GM19395 (cell line): ENCODE measurements at regions not wholly inside any gene's neighbourhood (a gene's known extent, or its start where the extent isn't known, plus 50 kb on each side); places are given as distances from the start of the nearest gene placed in this dataset.

Source experiments
- ATAC-seq: cut with Tn5 transposase; IDR thresholded peaks from one replicate; pipeline ENCODE4 v1.9.1; 2021; ENCODE audit warnings: mild to moderate bottlenecking, moderate library complexity; ENCODE audit not compliant: unreplicated experiment

DNA sequence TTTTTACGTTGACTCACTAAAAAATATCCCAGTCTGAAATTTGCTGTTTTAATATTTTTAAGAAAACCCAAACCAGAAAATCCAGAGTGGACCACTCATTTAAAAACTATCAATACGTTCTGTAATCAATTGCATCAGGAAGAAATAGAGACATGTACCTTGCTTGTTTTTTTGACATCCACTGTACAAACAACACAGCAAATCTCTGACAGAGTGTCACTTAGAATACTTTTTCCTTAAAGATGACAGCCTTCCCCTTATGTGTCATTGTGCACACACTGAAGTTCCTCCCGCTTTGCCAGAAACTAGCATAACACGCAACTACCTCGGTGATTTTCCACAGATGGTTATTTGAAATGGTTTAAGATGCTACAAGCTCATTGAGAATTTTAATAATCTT is 321.7 kb upstream of the PFKP start:
- no peak for ATAC-seq

DNA sequence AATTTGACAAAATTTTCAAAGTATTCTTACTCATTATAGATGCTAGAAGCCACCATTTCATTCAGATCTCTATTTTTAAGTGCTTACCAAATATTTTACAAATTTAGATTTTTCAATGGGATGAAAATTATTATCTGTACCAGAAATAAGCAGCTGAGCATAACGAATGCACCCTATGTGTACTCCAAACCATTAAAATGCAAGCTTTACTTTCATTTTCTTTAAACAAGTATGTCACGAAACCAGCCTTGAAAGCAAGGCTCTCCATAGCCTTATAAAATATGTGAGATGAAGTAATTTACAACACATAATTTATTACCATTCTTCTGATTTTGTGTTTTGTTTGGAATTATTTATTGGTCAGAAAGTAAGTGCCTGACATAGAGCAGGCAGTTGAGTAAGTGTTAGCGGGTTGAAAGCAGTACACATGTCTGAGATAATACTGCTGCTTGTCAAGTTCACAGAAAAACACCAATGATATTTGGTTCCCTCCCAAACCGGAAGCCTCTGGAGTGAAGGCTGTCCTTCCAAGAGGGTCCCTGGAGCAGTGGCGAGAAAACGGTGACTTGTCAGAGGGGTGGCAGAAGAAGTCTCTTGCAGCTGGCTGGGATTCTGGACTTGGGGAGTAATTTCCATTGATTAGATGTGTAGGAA is 322.7 kb upstream of the PFKP start:
- ATAC-seq: peak; percentile 52

DNA sequence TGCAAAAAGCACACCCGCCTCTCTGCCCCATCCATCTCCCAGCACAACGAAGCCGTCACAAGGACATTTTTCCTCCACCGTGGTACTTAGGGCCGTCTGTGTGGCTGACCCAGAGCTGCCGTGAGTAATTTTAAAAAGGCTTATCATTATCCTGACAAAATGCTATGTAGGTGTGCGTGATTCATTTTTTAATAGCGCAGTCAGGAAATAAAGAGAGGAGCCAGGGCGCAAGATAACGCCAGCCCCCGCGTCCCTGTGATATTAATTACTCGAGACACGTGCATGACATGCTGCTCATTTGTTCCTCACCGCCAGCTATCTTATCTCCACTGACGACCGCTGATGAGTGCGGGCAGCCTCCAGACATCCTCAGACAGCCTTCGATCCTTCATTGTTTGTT is 332.7 kb upstream of the PFKP start:
- no peak for ATAC-seq

DNA sequence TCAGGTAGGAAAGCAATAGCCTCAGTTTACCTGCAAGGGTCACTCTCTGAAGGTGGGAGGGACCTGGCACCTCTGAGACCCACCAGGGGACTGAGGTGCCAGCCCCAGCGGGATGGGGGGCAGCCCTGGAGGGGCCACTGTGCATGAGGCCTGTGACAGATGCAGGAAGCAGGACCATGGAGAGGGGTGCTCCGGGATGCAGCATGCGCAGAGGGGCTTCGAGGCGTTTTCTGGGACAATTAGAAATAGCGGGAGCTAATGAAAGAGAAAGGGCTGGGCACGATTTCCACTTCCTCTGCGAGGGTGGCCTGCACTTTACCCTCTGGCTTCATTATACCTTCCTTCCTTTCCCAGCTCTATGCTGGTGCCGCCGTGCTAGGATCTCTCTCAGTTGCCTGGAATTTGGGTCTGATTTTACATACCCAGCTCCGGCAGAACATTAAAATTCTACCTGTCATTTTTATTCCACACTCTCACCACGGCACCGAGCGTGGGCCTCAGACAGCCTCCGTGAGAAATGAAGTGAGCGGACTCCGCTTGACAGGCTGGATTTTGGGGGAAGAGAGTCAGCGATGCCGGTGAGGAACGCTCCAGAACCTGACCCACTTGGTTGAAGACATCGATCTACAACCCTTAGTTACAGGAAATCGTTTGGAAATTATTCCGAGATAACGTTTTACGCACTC is 333.9 kb upstream of the PFKP start:
- ATAC-seq: no peak

DNA sequence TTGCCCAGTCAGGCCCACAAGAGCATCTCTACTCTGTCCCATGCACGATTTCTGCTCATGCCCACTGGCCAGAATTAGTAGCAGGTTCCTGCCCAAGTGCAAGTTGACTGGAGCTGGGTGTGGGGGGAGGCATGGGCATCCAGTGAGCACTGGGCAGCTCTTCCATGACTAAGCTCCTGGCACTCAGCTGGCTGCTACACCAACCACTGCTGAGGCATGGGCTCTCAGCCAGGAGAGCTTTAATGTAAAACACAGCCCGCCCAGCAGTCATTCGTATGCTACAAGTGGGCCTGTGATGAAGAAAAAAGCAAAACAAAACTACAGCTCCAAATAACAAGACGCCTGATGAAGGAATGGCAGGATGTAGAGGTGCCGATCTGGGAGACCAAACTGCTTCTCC is 335.4 kb upstream of the PFKP start:
- ATAC-seq: no peak

DNA sequence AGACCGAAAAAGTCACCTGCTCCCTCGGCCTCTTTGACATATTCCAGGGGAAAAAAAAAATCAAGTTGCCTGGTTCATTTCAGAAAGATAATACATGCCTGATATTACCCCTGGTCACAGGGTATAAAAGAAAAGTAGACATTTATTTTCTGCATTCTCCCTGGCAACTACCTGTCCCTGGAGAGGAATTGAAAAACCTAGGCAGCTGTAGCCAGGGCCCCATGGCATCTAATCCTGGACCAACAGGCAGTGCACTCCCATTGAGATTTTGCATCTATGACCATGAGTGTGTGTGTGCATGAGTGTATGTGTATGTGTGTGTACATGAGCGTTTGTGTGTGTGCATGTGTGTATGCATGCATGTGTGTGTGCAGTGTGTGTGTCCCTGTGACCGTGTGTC is 338.2 kb upstream of the PFKP start:
- ATAC-seq: no peak

DNA sequence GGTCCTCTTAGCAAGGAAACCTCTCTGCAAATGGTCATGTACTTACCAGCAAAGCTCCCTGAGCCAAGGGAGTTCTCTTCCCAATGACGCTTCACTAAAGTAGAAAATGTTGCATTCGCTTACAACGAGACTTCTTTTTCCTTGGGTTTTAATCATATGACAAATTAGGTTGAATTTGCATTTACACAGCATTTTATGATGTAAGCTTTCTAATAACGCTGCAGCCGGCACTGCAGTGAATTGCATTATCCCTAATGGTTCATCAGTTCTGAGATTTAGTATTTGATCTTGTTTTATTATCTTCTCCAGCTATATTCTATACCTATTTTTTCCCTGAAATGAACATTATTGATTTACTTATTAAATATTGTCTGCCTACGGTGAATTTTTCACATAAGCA is 339.3 kb upstream of the PFKP start:
- no peak for ATAC-seq

DNA sequence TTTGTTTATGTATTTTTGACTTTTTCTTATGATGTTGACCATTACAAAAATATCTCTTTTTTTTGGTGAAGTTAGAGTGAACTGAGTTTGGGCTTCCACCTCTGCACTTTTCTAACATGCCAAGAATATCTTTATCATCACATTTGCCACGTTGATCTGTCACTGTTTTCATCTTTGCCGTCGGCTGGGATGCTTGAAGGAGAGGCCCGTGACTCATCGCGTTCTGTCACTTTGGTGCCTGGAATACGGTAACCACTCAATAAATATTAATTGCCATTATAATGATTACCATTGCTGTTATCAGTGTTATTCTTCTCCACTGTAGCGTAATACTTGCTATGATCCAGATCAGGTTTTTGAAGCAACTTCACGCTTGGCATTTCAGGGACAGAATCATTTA is 350.8 kb upstream of the PFKP start:
- no peak for ATAC-seq

DNA sequence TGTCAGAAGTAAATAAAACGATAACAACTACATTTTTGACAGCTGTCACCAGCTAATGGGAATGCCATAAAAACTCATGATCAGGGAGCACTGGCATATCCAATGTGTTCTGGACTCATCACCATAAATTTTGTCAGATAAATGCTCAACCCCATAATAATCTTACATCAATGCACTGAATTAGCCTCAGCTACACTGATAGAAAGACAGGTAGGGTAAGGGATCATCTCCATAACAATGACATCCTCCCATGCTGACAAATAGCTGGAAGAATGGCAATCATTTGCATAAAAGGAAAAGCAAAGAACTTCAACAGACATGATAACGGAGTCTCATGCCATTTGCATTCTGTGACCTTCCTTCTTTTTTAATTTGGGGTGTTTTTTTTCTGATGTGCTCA is 352.8 kb upstream of the PFKP start:
- no peak for ATAC-seq

DNA sequence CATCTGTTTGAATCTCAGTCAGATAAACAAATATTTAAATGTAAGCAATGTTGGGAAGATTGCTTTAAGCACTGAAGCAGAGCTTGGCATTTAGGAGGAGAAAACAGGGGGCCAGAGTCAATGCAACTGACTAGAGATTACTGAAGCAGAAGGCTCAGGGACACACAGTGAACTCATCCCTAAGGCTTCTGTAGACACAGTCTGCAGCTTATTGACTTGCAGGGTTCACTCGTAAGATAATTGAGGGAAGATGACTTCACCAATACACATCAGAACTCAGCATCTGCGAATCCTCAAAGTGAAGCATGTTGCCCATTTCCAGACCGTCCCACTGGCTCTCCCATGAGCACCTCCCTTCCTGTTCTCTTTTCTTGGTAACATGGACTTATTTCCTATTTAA is 363.4 kb upstream of the PFKP start:
- ATAC-seq: no peak

DNA sequence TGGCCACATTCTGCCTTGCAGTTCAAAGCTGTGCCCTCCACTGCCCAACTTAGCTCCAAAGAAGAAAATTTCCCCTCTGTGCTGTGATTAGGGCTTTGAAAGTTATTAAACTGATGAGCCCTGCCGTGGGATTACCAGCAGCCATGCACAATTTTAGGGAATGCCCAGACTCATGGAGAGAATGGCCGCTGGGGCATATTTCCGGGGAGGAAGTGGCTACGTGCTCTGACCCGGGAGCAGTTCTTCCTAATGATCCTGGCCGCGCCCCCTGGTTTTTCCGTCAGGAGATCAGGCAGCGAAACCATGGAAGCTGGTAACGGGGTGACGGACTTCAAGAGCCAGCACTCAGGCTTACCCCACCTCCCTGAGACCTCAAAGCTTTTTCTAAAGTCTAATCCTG is 365.5 kb upstream of the PFKP start:
- no peak for ATAC-seq

DNA sequence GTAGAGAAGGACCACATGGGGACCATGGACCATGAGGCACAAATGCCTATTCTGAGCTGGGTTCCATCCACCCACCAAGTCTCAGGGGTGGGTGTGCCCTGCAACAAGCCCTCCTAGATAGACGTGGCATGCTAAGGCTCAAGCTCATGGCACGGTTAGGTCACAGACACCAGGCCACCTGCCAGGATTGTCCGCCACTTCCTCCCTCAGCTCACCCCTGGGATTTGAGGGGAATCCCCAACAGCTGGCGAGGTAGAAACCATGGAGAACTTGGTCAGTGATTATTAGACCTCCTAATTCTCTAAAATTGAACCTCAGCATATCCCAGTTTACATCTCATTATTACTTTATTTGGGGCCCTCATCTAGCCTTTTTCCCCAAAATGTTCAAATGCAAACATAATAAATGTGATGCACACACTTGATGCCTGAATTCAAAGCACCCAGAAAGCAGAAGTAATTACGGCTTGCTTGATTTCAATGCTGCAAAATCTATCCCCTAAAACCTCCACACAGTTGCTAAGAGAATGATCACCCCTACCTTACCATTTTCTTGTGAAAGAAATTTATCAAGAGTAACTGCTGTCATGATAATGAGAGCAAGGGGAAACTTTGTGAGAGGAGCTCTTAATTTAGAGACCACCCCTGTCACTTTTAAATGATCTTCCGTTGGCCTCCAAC is 366.6 kb upstream of the PFKP start:
- ATAC-seq: no peak

DNA sequence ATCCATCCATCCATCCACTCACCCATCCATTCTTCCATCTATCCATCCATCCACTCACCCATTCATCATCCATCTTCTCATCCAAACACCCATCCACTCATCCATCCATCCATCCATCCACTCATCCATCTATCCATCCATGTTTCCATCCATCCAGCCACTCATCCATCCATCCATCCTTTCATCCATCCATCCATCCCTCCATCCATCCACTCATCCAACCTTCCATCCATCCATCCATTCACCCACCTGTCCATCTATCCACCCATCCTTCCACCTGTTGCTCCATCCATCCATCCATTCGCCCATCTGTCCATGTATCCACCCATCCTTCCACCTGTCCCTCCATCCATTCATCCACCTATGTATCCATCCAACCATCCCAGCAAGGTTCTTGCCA is 378.4 kb upstream of the PFKP start:
- no peak for ATAC-seq

DNA sequence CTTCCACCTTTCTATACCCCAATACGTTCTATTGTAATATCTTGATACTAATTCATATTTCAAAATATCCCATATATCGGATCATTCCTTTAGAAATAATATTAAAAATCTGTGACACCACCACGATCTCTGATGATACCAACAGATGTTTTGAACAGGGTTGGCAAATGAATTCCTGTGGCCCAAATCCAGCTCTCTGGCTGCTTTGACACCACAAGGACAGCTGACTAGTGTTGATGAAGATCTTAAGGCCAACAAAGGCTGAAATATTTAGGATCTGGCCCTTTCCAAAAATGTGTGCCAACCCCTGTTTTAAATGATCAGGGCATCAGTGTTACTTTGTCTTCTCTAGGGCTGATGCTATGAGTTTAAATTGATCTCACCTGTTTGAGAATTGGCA is 380.7 kb upstream of the PFKP start:
- ATAC-seq: no peak

DNA sequence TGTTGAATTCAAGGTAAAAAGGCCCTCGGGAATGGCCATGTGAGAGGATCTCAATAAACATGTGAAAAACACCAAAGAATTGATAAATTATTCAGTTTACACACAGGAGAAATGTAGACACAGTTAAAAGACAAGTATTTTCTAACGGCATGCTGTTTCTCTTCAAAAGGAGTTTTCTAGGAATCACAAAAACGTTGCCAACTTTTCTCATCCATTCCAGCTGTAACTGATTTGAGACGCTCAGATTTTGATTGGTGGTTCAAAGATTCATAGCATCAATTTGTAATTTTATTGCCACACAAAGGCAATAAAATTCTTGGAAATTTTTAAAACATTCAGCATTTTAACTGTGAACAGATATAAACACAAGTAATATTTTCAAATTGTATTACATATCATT is 384.9 kb upstream of the PFKP start:
- ATAC-seq: no peak

DNA sequence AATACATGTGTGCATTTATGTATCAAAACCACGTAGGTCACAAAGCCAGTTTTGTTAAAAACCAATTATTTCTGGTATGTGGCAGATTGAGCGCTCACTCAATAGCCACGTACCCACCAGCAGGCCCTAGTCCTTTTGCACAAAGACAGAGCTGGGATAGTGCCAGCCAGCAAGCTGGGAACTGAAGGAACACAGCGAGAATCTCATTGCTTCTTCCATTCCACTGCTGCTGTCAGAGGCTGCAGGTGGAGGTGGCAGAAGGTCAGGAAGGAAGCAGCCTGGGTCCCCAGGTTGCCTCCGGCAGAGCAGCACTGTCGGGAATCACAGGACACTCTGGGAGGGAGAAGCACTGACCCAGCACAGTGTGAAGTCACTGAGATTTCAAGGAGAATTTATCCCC is 385.5 kb upstream of the PFKP start:
- ATAC-seq: no peak

DNA sequence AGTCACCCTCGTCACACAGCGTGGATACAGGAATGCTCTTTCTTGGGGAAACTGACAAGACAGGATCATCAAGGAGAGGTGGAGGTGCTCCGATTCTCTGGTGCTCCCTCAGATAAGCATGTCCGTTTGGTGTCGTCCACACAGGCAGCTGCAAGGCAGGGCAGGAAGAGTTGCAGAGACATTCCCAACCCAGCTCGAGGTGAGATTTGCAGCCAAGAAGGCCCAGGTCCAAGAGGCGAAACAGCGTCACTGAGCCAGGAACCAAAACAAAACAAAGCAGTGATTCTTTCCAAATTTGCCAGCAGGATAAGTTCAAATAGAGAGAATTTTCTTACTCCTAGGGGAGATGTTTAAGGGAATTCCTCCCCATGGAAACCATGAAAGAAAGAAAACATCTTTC is 386.5 kb upstream of the PFKP start:
- no peak for ATAC-seq

DNA sequence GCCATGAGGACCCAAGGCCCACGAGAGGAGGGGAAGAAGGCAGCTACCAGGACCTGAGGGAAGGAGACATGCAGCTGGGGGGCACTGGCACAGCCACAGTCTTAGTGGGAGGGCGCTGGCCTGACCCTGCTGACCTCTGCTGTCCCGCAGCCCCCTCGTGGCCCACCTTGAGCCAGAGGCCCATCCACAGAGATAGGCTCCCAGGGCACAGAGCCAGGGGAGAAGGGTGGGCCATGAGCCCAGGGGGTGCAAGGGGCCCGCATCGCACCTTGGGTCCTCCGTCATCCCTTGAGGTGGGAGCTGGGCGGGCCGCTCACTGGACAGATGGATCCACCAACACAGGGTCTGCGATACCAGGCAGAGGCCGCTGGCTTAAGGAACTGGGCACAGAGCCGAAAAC is 387.7 kb upstream of the PFKP start:
- no peak for ATAC-seq

DNA sequence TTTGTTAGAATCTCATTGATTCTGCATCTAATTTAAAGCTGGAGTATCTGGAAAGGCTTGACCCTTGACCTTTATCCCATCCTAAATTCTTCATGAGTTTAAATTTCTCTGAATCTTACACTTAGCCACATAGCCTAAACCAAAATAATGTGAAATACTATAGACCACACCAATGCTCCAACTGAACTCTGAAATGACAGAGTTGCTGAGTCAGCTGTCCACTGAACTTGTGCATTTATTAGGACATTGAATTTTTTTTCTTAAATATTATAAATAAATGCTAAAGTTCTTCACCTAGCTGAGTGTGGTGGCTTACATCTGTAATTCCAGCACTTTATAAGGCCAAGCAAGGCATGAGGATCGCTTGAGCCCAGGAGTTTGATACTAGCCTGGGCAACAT is 390.9 kb upstream of the PFKP start:
- no peak for ATAC-seq

DNA sequence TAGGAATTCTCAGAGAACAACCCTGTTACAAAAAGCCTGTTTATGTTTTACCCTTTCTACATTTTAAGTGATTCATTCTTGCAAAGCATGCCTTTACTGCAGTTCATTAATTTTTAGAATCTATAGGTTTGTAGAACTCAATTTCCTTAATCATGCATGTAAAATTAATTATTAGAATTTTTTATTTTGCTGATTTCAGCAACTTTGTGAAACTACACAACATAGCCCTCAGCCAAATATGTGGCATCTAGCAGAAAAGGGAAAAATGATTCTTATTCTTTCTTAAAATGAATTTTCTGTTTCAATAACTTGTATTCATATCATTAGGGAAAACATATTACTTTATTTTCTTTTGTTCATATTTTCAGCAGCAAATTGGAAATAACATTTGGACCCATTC is 392.9 kb upstream of the PFKP start:
- ATAC-seq: no peak

DNA sequence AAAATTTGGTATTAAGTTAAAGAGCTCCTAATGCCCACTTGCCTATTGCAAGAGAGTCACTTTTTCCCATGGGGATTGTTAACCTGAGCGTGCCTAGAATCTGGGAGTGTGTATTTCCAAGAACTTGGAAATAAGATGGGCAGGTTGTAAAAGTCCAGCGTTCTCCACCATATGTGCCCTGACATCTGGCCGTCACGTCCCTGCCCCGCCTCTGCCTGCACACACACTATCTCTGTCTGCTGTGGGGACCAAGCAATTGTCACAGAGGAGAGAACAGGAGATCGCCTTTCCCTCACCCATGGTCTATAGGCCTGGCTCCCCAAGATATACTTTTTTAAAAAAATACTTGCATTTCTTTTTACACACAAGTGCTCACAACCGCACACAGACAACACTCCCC is 396.5 kb upstream of the PFKP start:
- ATAC-seq: no peak

DNA sequence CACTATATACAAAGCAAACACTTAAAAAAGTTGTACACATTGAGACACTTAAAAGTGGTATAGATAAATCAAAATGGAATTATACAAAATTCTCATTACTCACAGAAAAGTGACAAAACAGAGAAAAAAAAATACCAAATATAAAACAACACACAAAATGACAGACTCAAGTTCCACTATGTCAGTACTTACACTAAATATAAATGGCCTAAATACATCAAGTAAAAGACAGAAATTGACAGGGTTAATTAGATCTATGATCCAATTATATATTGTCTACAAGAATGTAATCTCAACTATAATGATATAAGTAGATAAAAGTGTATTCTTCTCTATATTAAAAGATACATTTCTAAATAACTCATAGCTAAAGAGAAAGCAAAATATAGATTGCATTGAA is 401.6 kb upstream of the PFKP start:
- ATAC-seq: no peak

DNA sequence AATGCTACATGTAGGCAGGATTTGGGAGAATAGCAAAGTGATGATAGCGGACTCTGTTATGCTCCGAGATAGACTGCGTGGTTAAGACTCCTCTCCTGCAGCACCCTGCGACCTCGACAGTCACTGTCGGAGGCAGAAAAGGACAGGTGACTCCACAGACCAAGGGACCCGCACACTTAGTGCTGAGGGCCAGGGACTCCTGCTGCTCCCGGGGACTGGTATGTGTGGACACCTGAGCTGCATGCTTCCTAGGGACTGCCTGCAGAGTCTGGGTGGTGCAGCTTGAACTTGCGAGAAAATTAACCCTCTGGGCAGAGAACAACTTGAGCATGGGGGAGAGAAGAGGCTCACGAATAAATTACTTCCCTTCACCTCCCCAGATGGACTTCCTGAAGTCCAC is 407.1 kb upstream of the PFKP start:
- ATAC-seq: no peak
